ENCODE measurements at regions not wholly inside any gene's neighbourhood (a gene's known extent, or its start where the extent isn't known, plus 50 kb on each side); places are given as distances from the start of the nearest gene placed in this dataset.

- TF ChIP-seq, protein P1, sequence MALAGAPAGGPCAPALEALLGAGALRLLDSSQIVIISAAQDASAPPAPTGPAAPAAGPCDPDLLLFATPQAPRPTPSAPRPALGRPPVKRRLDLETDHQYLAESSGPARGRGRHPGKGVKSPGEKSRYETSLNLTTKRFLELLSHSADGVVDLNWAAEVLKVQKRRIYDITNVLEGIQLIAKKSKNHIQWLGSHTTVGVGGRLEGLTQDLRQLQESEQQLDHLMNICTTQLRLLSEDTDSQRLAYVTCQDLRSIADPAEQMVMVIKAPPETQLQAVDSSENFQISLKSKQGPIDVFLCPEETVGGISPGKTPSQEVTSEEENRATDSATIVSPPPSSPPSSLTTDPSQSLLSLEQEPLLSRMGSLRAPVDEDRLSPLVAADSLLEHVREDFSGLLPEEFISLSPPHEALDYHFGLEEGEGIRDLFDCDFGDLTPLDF (CRISPR knock-in tag; IDR thresholded peaks at IDR 0.05) = no peak
- no peak for TF ChIP-seq ZMAT4 (CRISPR knock-in tag; IDR thresholded peaks at IDR 0.05)
- TF ChIP-seq ESRRA (CRISPR knock-in tag; IDR thresholded peaks at IDR 0.05; ENCODE audit: borderline replicate concordance) = no peak
- no peak for TF ChIP-seq GRHL2 (CRISPR knock-in tag; IDR thresholded peaks at IDR 0.05; ENCODE audit: insufficient replicate concordance, severe bottlenecking)
- TF ChIP-seq, protein P2, sequence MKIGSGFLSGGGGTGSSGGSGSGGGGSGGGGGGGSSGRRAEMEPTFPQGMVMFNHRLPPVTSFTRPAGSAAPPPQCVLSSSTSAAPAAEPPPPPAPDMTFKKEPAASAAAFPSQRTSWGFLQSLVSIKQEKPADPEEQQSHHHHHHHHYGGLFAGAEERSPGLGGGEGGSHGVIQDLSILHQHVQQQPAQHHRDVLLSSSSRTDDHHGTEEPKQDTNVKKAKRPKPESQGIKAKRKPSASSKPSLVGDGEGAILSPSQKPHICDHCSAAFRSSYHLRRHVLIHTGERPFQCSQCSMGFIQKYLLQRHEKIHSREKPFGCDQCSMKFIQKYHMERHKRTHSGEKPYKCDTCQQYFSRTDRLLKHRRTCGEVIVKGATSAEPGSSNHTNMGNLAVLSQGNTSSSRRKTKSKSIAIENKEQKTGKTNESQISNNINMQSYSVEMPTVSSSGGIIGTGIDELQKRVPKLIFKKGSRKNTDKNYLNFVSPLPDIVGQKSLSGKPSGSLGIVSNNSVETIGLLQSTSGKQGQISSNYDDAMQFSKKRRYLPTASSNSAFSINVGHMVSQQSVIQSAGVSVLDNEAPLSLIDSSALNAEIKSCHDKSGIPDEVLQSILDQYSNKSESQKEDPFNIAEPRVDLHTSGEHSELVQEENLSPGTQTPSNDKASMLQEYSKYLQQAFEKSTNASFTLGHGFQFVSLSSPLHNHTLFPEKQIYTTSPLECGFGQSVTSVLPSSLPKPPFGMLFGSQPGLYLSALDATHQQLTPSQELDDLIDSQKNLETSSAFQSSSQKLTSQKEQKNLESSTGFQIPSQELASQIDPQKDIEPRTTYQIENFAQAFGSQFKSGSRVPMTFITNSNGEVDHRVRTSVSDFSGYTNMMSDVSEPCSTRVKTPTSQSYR (CRISPR knock-in tag; IDR thresholded peaks at IDR 0.05) = no peak
- TF ChIP-seq CREB1 (CRISPR knock-in tag; IDR thresholded peaks at IDR 0.05) = no peak
Measured at GRCh38 chr4:100848841-100849240, 331.0 kb upstream of the EMCN start (continued).

DNA sequence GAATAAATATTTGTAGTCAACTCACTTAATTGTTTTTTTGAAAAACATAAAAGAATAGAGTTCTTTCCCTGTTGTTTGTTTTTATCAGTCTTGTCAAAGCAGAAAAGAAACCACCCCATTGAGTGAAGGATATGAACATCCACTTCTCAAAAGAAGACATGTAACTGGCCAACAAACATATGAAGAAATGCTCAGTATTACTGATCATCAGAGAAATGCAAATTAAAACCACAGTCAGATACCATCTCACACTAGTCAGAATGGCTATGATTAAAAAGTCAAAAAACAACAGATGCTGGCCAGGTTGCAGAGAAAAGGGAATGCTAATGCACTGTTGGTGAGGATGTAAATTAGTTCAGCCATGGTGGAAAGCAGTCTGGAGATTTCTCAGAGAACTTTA lies 326.1 kb upstream of the EMCN start:
- no peak overlapping the region for H3K4me3 Mint-ChIP-seq

More for the DNA sequence above, 326.1 kb upstream of the EMCN start:
- DNase-seq (ENCODE audit: low spot score) = no peak
- TF ChIP-seq ZNF121 (CRISPR knock-in tag; IDR thresholded peaks at IDR 0.05) = no peak
- no peak for TF ChIP-seq IRF2 (CRISPR knock-in tag; IDR thresholded peaks at IDR 0.05; ENCODE audit: borderline replicate concordance, low read depth)
- TF ChIP-seq, protein P3, sequence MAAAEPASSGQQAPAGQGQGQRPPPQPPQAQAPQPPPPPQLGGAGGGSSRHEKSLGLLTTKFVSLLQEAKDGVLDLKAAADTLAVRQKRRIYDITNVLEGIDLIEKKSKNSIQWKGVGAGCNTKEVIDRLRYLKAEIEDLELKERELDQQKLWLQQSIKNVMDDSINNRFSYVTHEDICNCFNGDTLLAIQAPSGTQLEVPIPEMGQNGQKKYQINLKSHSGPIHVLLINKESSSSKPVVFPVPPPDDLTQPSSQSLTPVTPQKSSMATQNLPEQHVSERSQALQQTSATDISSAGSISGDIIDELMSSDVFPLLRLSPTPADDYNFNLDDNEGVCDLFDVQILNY (CRISPR knock-in tag; IDR thresholded peaks at IDR 0.05) = no peak
- no peak for TF ChIP-seq TCF7 (CRISPR knock-in tag; IDR thresholded peaks at IDR 0.05; ENCODE audit: low read depth)
- TF ChIP-seq, protein P1 (CRISPR knock-in tag; IDR thresholded peaks at IDR 0.05) = no peak
- TF ChIP-seq ZNF263 (CRISPR knock-in tag; IDR thresholded peaks at IDR 0.05; ENCODE audit: low read depth) = no peak
- TF ChIP-seq SMAD3 (CRISPR knock-in tag; IDR thresholded peaks at IDR 0.05; ENCODE audit: borderline replicate concordance) = no peak
- TF ChIP-seq, protein P4, sequence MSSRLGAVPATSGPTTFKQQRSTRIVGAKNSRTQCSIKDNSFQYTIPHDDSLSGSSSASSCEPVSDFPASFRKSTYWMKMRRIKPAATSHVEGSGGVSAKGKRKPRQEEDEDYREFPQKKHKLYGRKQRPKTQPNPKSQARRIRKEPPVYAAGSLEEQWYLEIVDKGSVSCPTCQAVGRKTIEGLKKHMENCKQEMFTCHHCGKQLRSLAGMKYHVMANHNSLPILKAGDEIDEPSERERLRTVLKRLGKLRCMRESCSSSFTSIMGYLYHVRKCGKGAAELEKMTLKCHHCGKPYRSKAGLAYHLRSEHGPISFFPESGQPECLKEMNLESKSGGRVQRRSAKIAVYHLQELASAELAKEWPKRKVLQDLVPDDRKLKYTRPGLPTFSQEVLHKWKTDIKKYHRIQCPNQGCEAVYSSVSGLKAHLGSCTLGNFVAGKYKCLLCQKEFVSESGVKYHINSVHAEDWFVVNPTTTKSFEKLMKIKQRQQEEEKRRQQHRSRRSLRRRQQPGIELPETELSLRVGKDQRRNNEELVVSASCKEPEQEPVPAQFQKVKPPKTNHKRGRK (CRISPR knock-in tag; IDR thresholded peaks at IDR 0.05; ENCODE audit: borderline replicate concordance) = no peak
- TF ChIP-seq ZMAT4 (CRISPR knock-in tag; IDR thresholded peaks at IDR 0.05) = no peak
- no peak for TF ChIP-seq ZNF423 (CRISPR knock-in tag; IDR thresholded peaks at IDR 0.05)
- TF ChIP-seq ESRRA (CRISPR knock-in tag; IDR thresholded peaks at IDR 0.05; ENCODE audit: borderline replicate concordance) = no peak
- TF ChIP-seq USF2 (CRISPR knock-in tag; IDR thresholded peaks at IDR 0.05) = no peak
- Mint-ChIP-seq H3K27ac (no peak overlapping the region), H3K27me3 (ENCODE audit: low read depth) (no peaks in the 10 kb centered on the region), H3K4me1 (peaks cover 16% of the 10 kb centered on the region), H3K36me3 (peaks cover 3% of the 10 kb centered on the region), H3K9me3 (peaks cover 6% of the 10 kb centered on the region)
- ChIA-PET CTCF (no interaction called here), POLR2A (no interaction called here)
- no peak for ATAC-seq
